ENCODE measurements at regions not wholly inside any gene's neighbourhood (a gene's known extent, or its start where the extent isn't known, plus 50 kb on each side); places are given as distances from the start of the nearest gene placed in this dataset.

DNA sequence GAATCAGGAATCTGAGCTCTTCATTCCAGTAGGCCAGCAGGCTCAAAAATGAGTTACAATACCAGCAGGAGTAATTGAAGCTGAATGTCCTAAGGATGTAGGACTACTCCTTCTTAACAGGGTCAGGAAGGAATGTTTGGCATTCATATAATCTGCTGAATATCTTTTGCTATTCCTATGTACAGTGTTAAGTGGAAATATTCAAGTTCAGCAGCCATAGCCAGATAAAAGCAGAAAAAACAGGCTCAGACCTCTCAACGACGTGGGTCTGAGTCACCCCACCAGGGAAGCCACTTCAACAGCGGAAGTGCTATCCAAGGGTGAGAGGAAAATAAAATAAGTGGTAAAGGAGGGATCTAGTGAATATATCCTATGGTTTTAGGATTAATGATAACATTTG lies 577.0 kb downstream of the SPOCK3 start:
- DNase-seq: no peak

GRCh38 chr4:166658585-166658984 lies 575.7 kb downstream of the SPOCK3 start:
- DNase-seq: no peak

DNA sequence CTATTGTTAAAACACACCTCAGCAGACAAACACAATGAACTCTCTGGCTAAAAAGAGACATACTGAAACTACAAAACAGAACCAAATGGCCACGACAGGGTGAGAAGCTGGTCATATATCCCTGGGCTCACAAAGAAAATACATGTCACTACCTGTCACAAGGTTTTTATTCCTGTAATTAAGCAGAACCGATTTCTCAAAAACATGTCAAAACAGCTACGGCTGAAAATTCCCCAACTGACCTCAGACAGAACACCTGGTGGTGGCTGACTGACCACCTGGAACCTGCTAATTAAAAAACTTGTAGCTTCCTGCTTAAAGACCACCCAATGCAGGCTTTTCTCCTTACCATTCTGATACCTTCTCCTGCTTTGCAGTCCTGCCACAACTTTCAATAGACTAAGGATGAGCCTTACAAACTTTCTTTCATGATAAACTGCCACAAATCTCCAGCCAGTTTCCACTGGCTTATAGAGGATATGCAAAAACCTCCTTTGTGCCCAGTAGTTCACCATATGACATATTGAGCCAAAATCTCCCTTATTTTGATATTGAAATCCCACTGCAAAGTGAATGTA lies 571.9 kb downstream of the SPOCK3 start:
- no peak for DNase-seq

- DNase-seq: no peak
These were observed 564.0 kb downstream of the SPOCK3 start for GRCh38 chr4:166670341-166670740.

- DNase-seq: no peak
These were observed 560.4 kb downstream of the SPOCK3 start for GRCh38 chr4:166673911-166674310.

DNA sequence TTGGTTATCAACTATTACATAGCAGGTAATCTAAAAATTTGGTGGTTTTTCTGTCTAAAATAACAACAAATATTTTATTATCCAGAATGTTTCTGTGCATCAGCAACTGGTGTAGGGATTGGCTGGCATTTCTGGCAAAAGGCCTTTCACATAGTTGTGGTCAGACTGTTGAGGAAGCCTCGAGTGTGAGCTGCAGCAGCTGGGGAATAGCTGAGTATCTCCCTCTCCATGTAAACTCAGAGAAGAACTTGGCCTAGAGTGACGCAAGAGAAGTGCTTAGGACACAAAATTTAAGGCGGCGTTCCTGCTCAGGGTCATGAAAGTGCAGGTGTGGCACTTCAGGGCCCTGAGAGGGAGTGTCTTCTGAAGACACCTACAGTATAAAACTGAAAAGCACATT lies 558.9 kb downstream of the SPOCK3 start:
- no peak for DNase-seq

- DNase-seq: no peak
These were observed 553.5 kb downstream of the SPOCK3 start for GRCh38 chr4:166680796-166681195.

GRCh38 chr4:166682200-166682599 lies 552.1 kb downstream of the SPOCK3 start:
- no peak for DNase-seq
